ENCODE measurements at regions not wholly inside any gene's neighbourhood (a gene's known extent, or its start where the extent isn't known, plus 50 kb on each side); places are given as distances from the start of the nearest gene placed in this dataset.

- no peaks in the 10 kb centered on the region for H3K36me3 ChIP-seq (ENCODE audit: control insufficient read depth, insufficient read depth, low read length)
- 92 to 97% methylated on average over 5 to 6 of the region's 7 CpGs for WGBS, 2 experiments (ENCODE audit: insufficient coverage in 2 of 2)
- H3K9me3 ChIP-seq (ENCODE audit: control insufficient read depth, low read length) = no peaks in the 10 kb centered on the region
- H3K4me1 ChIP-seq (ENCODE audit: control insufficient read depth, insufficient read depth, low read length, poor library complexity, severe bottlenecking) = peaks cover 28% of the 10 kb centered on the region
- no peak overlapping the region for H3K4me3 ChIP-seq (ENCODE audit: extremely low read depth, insufficient read depth, low read length, poor library complexity, severe bottlenecking)
- no peak overlapping the region for H3K27ac ChIP-seq (ENCODE audit: low read depth, low read length, severe bottlenecking)
Measured at GRCh38 chr1:229760478-229760996, 134.5 kb downstream of the URB2 start.

- 94 to 96% methylated on average over 5 of the region's 5 CpGs for WGBS, 2 experiments (ENCODE audit: insufficient coverage in 2 of 2)
- Histone ChIP-seq H3K4me3 (ENCODE audit: extremely low read depth, insufficient read depth, low read length, poor library complexity, severe bottlenecking) (no peak overlapping the region), H3K9me3 (ENCODE audit: control insufficient read depth, low read length) (no peaks in the 10 kb centered on the region), H3K4me1 (ENCODE audit: control insufficient read depth, insufficient read depth, low read length, poor library complexity, severe bottlenecking) (peaks cover 16% of the 10 kb centered on the region), H3K27ac (ENCODE audit: low read depth, low read length, severe bottlenecking) (no peak overlapping the region), H3K36me3 (ENCODE audit: control insufficient read depth, insufficient read depth, low read length) (no peaks in the 10 kb centered on the region)
Measured at GRCh38 chr1:229762891-229763290, 136.8 kb downstream of the URB2 start.

GRCh38 chr1:229768232-229768631 is 142.2 kb downstream of the URB2 start:
- no peaks in the 10 kb centered on the region for H3K9me3 ChIP-seq (ENCODE audit: control insufficient read depth, low read length)
- no peak overlapping the region for H3K4me3 ChIP-seq (ENCODE audit: extremely low read depth, insufficient read depth, low read length, poor library complexity, severe bottlenecking)
- no peaks in the 10 kb centered on the region for H3K4me1 ChIP-seq (ENCODE audit: control insufficient read depth, insufficient read depth, low read length, poor library complexity, severe bottlenecking)
- no peak overlapping the region for H3K27ac ChIP-seq (ENCODE audit: low read depth, low read length, severe bottlenecking)
- no peaks in the 10 kb centered on the region for H3K36me3 ChIP-seq (ENCODE audit: control insufficient read depth, insufficient read depth, low read length)
- 96 to 100% methylated on average over 2 to 4 of the region's 5 CpGs for WGBS, 2 experiments (ENCODE audit: insufficient coverage in 2 of 2)

GRCh38 chr1:229769006-229769405 is 143.0 kb downstream of the URB2 start:
- Histone ChIP-seq H3K27ac (ENCODE audit: low read depth, low read length, severe bottlenecking) (no peak overlapping the region), H3K4me1 (ENCODE audit: control insufficient read depth, insufficient read depth, low read length, poor library complexity, severe bottlenecking) (no peaks in the 10 kb centered on the region), H3K36me3 (ENCODE audit: control insufficient read depth, insufficient read depth, low read length) (no peaks in the 10 kb centered on the region), H3K9me3 (ENCODE audit: control insufficient read depth, low read length) (no peaks in the 10 kb centered on the region), H3K4me3 (ENCODE audit: extremely low read depth, insufficient read depth, low read length, poor library complexity, severe bottlenecking) (no peak overlapping the region)
- WGBS, 2 experiments (ENCODE audit: insufficient coverage in 2 of 2) = 80 to 83% methylated on average over 3 of the region's 3 CpGs

- H3K4me1 ChIP-seq (ENCODE audit: control insufficient read depth, insufficient read depth, low read length, poor library complexity, severe bottlenecking) = no peaks in the 10 kb centered on the region
- H3K36me3 ChIP-seq (ENCODE audit: control insufficient read depth, insufficient read depth, low read length) = no peaks in the 10 kb centered on the region
- no peaks in the 10 kb centered on the region for H3K9me3 ChIP-seq (ENCODE audit: control insufficient read depth, low read length)
- 100% methylated on average over 2 of the region's 5 CpGs; no CpG with 5 or more reads in 1 of the 2 experiments for WGBS, 2 experiments (ENCODE audit: insufficient coverage in 2 of 2)
- H3K4me3 ChIP-seq (ENCODE audit: extremely low read depth, insufficient read depth, low read length, poor library complexity, severe bottlenecking) = no peak overlapping the region
- H3K27ac ChIP-seq (ENCODE audit: low read depth, low read length, severe bottlenecking) = no peak overlapping the region
Measured at GRCh38 chr1:229769809-229770208, 143.8 kb downstream of the URB2 start.

GRCh38 chr1:229778794-229779193 is 152.7 kb downstream of the URB2 start:
- Histone ChIP-seq H3K9me3 (ENCODE audit: control insufficient read depth, low read length) (no peaks in the 10 kb centered on the region), H3K4me1 (ENCODE audit: control insufficient read depth, insufficient read depth, low read length, poor library complexity, severe bottlenecking) (no peaks in the 10 kb centered on the region), H3K36me3 (ENCODE audit: control insufficient read depth, insufficient read depth, low read length) (no peaks in the 10 kb centered on the region), H3K27ac (ENCODE audit: low read depth, low read length, severe bottlenecking) (no peak overlapping the region), H3K4me3 (ENCODE audit: extremely low read depth, insufficient read depth, low read length, poor library complexity, severe bottlenecking) (no peak overlapping the region)
- 83 to 86% methylated on average over 4 to 5 of the region's 5 CpGs for WGBS, 2 experiments (ENCODE audit: insufficient coverage in 2 of 2)

GRCh38 chr1:229781453-229781852 is 155.4 kb downstream of the URB2 start:
- Histone ChIP-seq H3K4me3 (ENCODE audit: extremely low read depth, insufficient read depth, low read length, poor library complexity, severe bottlenecking) (no peak overlapping the region), H3K9me3 (ENCODE audit: control insufficient read depth, low read length) (peaks cover 3% of the 10 kb centered on the region), H3K4me1 (ENCODE audit: control insufficient read depth, insufficient read depth, low read length, poor library complexity, severe bottlenecking) (no peaks in the 10 kb centered on the region), H3K36me3 (ENCODE audit: control insufficient read depth, insufficient read depth, low read length) (no peaks in the 10 kb centered on the region), H3K27ac (ENCODE audit: low read depth, low read length, severe bottlenecking) (no peak overlapping the region)
- WGBS, 2 experiments (ENCODE audit: insufficient coverage in 2 of 2) = 85 to 97% methylated on average over 7 of the region's 7 CpGs

- Histone ChIP-seq H3K36me3 (ENCODE audit: control insufficient read depth, insufficient read depth, low read length) (no peaks in the 10 kb centered on the region), H3K9me3 (ENCODE audit: control insufficient read depth, low read length) (peaks cover 8% of the 10 kb centered on the region), H3K4me1 (ENCODE audit: control insufficient read depth, insufficient read depth, low read length, poor library complexity, severe bottlenecking) (no peaks in the 10 kb centered on the region), H3K27ac (ENCODE audit: low read depth, low read length, severe bottlenecking) (no peak overlapping the region), H3K4me3 (ENCODE audit: extremely low read depth, insufficient read depth, low read length, poor library complexity, severe bottlenecking) (no peak overlapping the region)
- WGBS, 2 experiments (ENCODE audit: insufficient coverage in 2 of 2) = 67 to 90% methylated on average over 1 of the region's 1 CpG
Measured at GRCh38 chr1:229782469-229782868, 156.4 kb downstream of the URB2 start.

- 86% methylated on average over 1 of the region's 1 CpG; no CpG with 5 or more reads in 1 of the 2 experiments for WGBS, 2 experiments (ENCODE audit: insufficient coverage in 2 of 2)
Measured at GRCh38 chr1:229784834-229785233, 158.8 kb downstream of the URB2 start.

GRCh38 chr1:229786974-229787610 is 161.0 kb downstream of the URB2 start:
- 85 to 93% methylated on average over 3 of the region's 3 CpGs for WGBS, 2 experiments (ENCODE audit: insufficient coverage in 2 of 2)
- Histone ChIP-seq H3K27ac (ENCODE audit: low read depth, low read length, severe bottlenecking) (no peak overlapping the region), H3K9me3 (ENCODE audit: control insufficient read depth, low read length) (peaks cover 11% of the 10 kb centered on the region), H3K4me1 (ENCODE audit: control insufficient read depth, insufficient read depth, low read length, poor library complexity, severe bottlenecking) (no peaks in the 10 kb centered on the region), H3K4me3 (ENCODE audit: extremely low read depth, insufficient read depth, low read length, poor library complexity, severe bottlenecking) (no peak overlapping the region), H3K36me3 (ENCODE audit: control insufficient read depth, insufficient read depth, low read length) (no peaks in the 10 kb centered on the region)

More at GRCh38 chr1:229784834-229785233, 158.8 kb downstream of the URB2 start:
- no peaks in the 10 kb centered on the region for H3K36me3 ChIP-seq (ENCODE audit: control insufficient read depth, insufficient read depth, low read length)
- no peak overlapping the region for H3K27ac ChIP-seq (ENCODE audit: low read depth, low read length, severe bottlenecking)
- no peaks in the 10 kb centered on the region for H3K4me1 ChIP-seq (ENCODE audit: control insufficient read depth, insufficient read depth, low read length, poor library complexity, severe bottlenecking)
- H3K4me3 ChIP-seq (ENCODE audit: extremely low read depth, insufficient read depth, low read length, poor library complexity, severe bottlenecking) = no peak overlapping the region
- peaks cover 11% of the 10 kb centered on the region for H3K9me3 ChIP-seq (ENCODE audit: control insufficient read depth, low read length)

GRCh38 chr1:229788004-229788403 is 162.0 kb downstream of the URB2 start:
- H3K36me3 ChIP-seq (ENCODE audit: control insufficient read depth, insufficient read depth, low read length) = no peaks in the 10 kb centered on the region
- WGBS, 2 experiments (ENCODE audit: insufficient coverage in 2 of 2) = 91 to 94% methylated on average over 4 of the region's 6 CpGs
- H3K4me1 ChIP-seq (ENCODE audit: control insufficient read depth, insufficient read depth, low read length, poor library complexity, severe bottlenecking) = no peaks in the 10 kb centered on the region
- peaks cover 11% of the 10 kb centered on the region for H3K9me3 ChIP-seq (ENCODE audit: control insufficient read depth, low read length)
- H3K27ac ChIP-seq (ENCODE audit: low read depth, low read length, severe bottlenecking) = no peak overlapping the region
- no peak overlapping the region for H3K4me3 ChIP-seq (ENCODE audit: extremely low read depth, insufficient read depth, low read length, poor library complexity, severe bottlenecking)

All from mesodermal cell (in vitro differentiated cells).